Left renal pelvis (tissue), 4 donors: ENCODE measurements at regions not wholly inside any gene's neighbourhood (a gene's known extent, or its start where the extent isn't known, plus 50 kb on each side); places are given as distances from the start of the nearest gene placed in this dataset.

Source experiments
- DNase-seq, 4 donors: peaks; one replicate each; pipeline ENCODE4 v3.0.0-alpha.2; 2013; ENCODE audit warnings: low read depth in 4 of 4, low spot score in 3 of 4

- DNase-seq: no peak
Measured at GRCh38 chrX:80293354-80293753, 126.9 kb upstream of the TENT5D start.

DNA sequence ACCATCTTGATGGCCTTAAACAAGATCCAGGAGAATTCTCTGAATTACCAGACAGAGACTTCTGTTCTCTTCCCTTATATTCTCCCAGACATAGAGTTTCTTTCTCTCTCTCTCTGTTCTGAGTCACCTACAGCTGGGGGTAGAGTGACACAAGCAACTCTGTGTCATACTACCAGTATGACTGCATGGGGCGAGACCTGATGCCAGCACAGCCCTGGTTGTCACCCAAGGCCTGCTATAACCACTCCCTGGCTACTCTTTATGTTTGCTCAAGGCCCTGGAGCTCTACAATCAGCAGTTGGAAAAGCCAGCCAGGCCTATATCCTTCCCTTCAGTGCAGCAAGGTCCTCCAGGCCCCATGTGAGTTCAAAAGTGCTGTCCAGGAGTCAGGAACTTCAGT, 114.2 kb upstream of the TENT5D start:
- DNase-seq: no peak

DNA sequence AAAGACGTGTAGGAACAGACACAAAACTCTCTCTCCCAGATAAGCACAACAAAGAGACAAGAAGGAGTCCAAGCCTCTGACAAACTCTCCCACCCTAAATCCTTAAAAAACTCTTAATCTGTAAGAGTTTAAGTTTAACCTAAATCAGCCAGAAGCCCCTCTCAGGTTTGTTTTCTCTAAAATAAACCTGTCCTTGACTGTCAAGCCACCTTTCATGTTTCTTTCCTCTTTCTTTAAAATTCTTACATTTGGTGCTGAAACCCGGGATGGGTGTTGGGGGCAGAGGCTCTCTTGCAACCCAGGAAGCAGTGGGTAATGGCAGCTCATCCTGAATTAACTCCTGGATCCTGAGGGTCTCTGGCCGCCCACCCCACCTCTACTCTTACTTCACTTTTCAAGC, 107.8 kb upstream of the TENT5D start:
- DNase-seq: no peak

GRCh38 chrX:80316526-80316925, 103.7 kb upstream of the TENT5D start:
- no peak for DNase-seq

GRCh38 chrX:80317646-80318045, 102.6 kb upstream of the TENT5D start:
- DNase-seq: no peak

GRCh38 chrX:80331285-80331684, 89.0 kb upstream of the TENT5D start:
- DNase-seq: no peak

DNA sequence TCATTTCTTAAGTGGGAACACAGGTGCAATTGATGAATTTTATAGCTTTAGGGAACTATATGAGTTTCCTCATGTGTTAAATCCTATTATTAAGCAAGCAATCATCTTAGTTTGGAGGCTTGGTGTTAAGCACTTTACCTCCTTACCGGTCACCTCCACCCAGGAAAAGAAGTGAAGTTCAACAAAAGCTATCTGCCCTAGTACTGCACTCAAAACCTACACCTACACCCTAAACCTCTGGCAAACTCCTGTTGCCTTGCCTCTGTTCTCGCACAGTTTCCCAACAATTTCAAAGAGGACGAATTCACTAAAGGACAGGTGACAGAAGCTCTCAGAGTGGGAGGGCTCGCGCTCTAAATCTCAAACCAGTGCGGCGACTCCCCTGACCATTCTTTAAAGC, 85.7 kb upstream of the TENT5D start:
- no peak for DNase-seq

GRCh38 chrX:80335062-80335830, 85.0 kb upstream of the TENT5D start:
- DNase-seq: peak in 1 of 4 donors; percentile 19

DNA sequence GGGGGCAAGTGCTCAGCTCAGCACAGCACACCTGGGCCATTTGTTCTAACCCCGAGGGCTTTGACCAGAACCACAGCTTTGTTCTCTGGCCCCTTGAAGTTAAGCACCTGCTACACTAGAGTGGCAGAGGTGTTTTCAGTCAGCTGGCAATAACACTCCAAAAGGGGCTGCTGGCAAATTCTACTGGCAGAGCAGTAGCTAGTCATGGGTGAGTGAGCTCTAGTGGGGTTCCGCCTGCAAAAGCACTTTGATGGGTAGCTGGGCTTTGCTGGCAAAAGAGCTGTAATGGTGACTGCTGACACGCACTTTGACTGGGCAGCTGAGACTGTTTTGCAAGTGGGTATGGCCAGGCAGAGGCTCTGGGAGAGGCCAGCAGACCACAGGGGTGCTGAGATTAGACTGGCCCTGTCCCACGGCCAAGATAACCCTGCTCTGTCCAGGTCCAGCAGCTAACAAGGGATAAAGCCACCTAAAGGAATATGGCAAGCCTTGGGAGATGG, 65.2 kb upstream of the TENT5D start:
- DNase-seq: no peak
